ENCODE measurements at regions not wholly inside any gene's neighbourhood (a gene's known extent, or its start where the extent isn't known, plus 50 kb on each side); places are given as distances from the start of the nearest gene placed in this dataset.

DNA sequence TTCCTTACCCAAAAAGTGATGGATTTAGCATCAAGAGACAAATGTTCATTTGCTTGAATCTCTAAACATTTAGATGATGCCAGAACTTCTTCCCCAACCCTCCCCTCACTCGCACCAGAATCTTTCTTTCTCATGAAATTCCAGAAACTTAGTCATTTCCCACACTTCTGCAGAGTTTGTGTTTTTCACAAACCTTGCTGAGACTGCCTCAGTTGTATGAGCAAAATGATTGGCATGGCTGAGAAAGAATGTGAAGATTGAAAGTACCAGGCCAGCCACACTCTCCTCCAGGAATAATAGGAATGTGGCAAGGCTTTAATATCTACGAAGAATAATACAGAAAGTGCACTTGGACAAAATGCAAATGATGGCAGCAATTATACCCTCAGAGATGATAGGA is 428.3 kb upstream of the CDH6 start:
- DNase-seq (ENCODE audit: low read depth): no peak
- no peak overlapping the region for H3K4me3 ChIP-seq (ENCODE audit: low read depth, low read length)
- TF ChIP-seq, protein P1, sequence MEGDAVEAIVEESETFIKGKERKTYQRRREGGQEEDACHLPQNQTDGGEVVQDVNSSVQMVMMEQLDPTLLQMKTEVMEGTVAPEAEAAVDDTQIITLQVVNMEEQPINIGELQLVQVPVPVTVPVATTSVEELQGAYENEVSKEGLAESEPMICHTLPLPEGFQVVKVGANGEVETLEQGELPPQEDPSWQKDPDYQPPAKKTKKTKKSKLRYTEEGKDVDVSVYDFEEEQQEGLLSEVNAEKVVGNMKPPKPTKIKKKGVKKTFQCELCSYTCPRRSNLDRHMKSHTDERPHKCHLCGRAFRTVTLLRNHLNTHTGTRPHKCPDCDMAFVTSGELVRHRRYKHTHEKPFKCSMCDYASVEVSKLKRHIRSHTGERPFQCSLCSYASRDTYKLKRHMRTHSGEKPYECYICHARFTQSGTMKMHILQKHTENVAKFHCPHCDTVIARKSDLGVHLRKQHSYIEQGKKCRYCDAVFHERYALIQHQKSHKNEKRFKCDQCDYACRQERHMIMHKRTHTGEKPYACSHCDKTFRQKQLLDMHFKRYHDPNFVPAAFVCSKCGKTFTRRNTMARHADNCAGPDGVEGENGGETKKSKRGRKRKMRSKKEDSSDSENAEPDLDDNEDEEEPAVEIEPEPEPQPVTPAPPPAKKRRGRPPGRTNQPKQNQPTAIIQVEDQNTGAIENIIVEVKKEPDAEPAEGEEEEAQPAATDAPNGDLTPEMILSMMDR (IDR thresholded peaks at IDR 0.05; ENCODE audit: low read depth, low read length): no peak

DNA sequence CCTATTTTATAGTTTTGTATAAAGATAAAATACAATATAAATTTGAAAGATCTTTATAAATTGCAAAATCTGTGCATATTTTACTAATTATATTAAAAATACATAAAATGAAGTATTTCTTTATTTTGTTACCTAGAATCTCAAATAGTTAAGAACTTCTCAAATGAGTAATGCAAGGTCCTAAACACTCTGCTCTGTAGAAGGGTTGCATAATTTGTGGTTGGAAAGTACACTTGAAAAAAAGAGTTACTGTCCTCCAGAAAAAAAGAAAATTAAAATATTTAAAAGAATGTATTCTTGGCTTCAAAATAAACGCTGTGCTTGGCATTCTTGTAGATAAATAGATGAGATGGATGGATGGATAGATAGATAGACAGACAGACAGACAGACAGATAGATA is 428.8 kb upstream of the CDH6 start:
- no peak overlapping the region for H3K4me3 ChIP-seq (ENCODE audit: low read depth, low read length)
- no peak for DNase-seq (ENCODE audit: low read depth)
- TF ChIP-seq, protein P1 (IDR thresholded peaks at IDR 0.05; ENCODE audit: low read depth, low read length): no peak
- TF ChIP-seq MYC (IDR thresholded peaks at IDR 0.05; ENCODE audit: low read depth, low read length): no peak
- TF ChIP-seq, protein P2, sequence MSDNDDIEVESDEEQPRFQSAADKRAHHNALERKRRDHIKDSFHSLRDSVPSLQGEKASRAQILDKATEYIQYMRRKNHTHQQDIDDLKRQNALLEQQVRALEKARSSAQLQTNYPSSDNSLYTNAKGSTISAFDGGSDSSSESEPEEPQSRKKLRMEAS (IDR thresholded peaks at IDR 0.05; ENCODE audit: low read depth, low read length): no peak
- no peak for TF ChIP-seq POLR2A (IDR thresholded peaks at IDR 0.05; ENCODE audit: extremely low read depth, insufficient read length)

DNA sequence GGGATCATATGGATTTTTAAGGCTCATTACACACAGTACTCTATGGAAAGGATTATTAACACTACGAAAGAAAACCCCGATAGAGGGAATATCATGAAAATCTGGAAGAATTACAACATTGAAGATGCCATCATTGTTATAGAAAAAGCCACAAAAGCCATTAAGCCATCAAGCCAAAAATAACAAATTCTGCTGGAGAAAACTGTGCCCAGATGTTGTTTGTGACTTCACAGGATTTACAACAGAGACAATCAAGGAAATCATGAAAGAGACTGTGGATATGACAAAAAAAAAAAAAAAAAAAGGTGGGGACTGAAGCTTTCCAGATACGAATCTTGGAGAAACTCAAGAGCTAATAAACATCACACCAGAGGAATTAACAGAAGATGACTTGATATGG is 433.8 kb upstream of the CDH6 start:
- TF ChIP-seq, protein P2 (IDR thresholded peaks at IDR 0.05; ENCODE audit: low read depth, low read length): no peak
- TF ChIP-seq MYC (IDR thresholded peaks at IDR 0.05; ENCODE audit: low read depth, low read length) (no peak), POLR2A (IDR thresholded peaks at IDR 0.05; ENCODE audit: extremely low read depth, insufficient read length) (no peak)
- H3K4me3 ChIP-seq (ENCODE audit: low read depth, low read length): no peak overlapping the region
- DNase-seq (ENCODE audit: low read depth): no peak

DNA sequence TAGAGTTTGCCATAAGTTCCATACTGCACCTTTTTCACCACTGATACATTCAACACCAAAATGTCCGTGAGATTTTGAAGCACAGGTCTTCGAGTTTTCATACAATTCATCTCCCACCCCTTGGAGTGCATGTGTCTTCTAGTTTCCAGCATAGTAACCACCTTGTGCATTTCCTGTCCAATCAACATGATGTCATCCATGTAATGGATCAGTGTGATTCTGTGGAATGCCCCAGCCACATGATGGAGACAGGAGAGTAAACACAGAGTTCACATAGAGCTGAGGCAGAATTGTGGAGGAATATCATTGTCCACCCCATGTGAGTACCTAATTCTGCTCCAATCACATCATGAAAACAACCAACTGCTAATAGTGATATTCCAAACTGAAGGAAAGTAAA is 441.5 kb upstream of the CDH6 start:
- no peak overlapping the region for H3K4me3 ChIP-seq (ENCODE audit: low read depth, low read length)
- TF ChIP-seq, protein P1 (IDR thresholded peaks at IDR 0.05; ENCODE audit: low read depth, low read length): no peak
- TF ChIP-seq MYC (IDR thresholded peaks at IDR 0.05; ENCODE audit: low read depth, low read length): no peak
- TF ChIP-seq, protein P2 (IDR thresholded peaks at IDR 0.05; ENCODE audit: low read depth, low read length): no peak
- TF ChIP-seq POLR2A (IDR thresholded peaks at IDR 0.05; ENCODE audit: extremely low read depth, insufficient read length): no peak
- no peak for DNase-seq (ENCODE audit: low read depth)

DNA sequence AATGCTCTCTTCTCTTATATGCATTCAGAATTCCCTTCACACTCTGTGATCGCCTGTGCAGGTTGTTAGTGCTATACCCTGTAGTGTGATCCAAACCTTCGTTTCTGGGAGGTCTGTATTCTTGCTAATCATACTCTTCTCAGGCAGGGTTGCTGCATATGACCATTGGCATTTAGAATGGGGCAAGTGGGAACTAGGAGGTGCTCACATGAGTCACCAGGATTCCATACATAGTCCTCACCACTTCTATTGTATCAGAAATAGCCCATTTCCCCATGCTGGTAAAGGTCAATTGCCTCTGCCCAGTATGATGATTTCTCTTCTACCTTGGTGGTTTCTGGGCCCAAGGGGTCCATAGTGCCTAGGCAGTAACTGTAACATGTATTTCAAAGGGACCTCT is 443.5 kb upstream of the CDH6 start:
- no peak for DNase-seq (ENCODE audit: low read depth)
- no peak overlapping the region for H3K4me3 ChIP-seq (ENCODE audit: low read depth, low read length)
- TF ChIP-seq, protein P1 (IDR thresholded peaks at IDR 0.05; ENCODE audit: low read depth, low read length): no peak
- no peak for TF ChIP-seq POLR2A (IDR thresholded peaks at IDR 0.05; ENCODE audit: extremely low read depth, insufficient read length)
- no peak for TF ChIP-seq MYC (IDR thresholded peaks at IDR 0.05; ENCODE audit: low read depth, low read length)
- TF ChIP-seq, protein P2 (IDR thresholded peaks at IDR 0.05; ENCODE audit: low read depth, low read length): no peak

DNA sequence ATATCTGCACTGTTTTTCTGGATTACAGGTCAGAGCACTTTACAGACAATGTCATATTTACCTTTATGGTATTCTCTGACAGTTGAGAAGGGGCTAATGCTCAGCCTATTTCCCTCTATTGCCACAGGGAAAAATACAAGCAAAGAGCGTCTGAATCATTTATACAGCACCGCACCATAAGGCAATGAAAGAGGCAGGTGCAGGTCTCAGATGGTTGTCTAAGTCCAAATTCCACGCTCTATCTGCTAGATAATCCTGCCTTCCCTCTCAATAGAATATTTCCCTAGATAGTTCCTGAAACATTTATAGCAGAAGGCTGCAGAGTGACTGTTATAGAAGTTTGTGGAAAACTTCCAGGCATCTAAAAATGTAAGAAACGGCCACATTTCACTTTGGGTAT is 446.1 kb upstream of the CDH6 start:
- TF ChIP-seq, protein P1 (IDR thresholded peaks at IDR 0.05; ENCODE audit: low read depth, low read length): no peak
- TF ChIP-seq, protein P2 (IDR thresholded peaks at IDR 0.05; ENCODE audit: low read depth, low read length): no peak
- TF ChIP-seq MYC (IDR thresholded peaks at IDR 0.05; ENCODE audit: low read depth, low read length) (no peak), POLR2A (IDR thresholded peaks at IDR 0.05; ENCODE audit: extremely low read depth, insufficient read length) (no peak)
- DNase-seq (ENCODE audit: low read depth): no peak
- H3K4me3 ChIP-seq (ENCODE audit: low read depth, low read length): no peak overlapping the region
